Nephron (organoid): ENCODE measurements at regions not wholly inside any gene's neighbourhood (a gene's known extent, or its start where the extent isn't known, plus 50 kb on each side); places are given as distances from the start of the nearest gene placed in this dataset.

Experiments
- H3K27ac Mint-ChIP-seq, 3 experiments: 2 replicates each; pipeline ENCODE4 v1.8.0; 2020; ENCODE audit warnings: mixed read lengths in 3 of 3, mild to moderate bottlenecking in 2 of 3, moderate library complexity in 1 of 3
- H3K27me3 Mint-ChIP-seq: 2 replicates; pipeline ENCODE4 v1.8.0; 2021; ENCODE audit warnings: low read depth, mild to moderate bottlenecking, moderate library complexity, mixed read lengths
- H3K36me3 Mint-ChIP-seq: 2 replicates; pipeline ENCODE4 v1.8.0; 2020; ENCODE audit warnings: low read depth, mixed read lengths
- H3K4me1 Mint-ChIP-seq: 2 replicates; pipeline ENCODE4 v1.8.0; 2020; ENCODE audit warnings: mixed read lengths
- H3K4me3 Mint-ChIP-seq, 3 experiments: 2 replicates each; pipeline ENCODE4 v1.8.0; 2020; ENCODE audit warnings: mild to moderate bottlenecking in 3 of 3, mixed read lengths in 3 of 3, moderate library complexity in 2 of 3
- H3K9me3 Mint-ChIP-seq: 2 replicates; pipeline ENCODE4 v1.8.0; 2020; ENCODE audit warnings: mixed read lengths
- CTCF ChIP-seq, 3 experiments: fragments of 200-600 bp; sonication (generic); IDR thresholded peaks; one replicate each; pipeline ENCODE4 v1.5.0; 2021; ENCODE audit warnings: antibody characterized with exemption in 3 of 3; ENCODE audit not compliant: unreplicated experiment in 3 of 3

- H3K4me1 Mint-ChIP-seq = no peaks in the 10 kb centered on the region
- H3K27ac Mint-ChIP-seq = no peak overlapping the region
- no peaks in the 10 kb centered on the region for H3K27me3 Mint-ChIP-seq
- TF ChIP-seq CTCF (IDR thresholded peaks at IDR 0.05; ENCODE audit: unreplicated experiment in 3 of 3) = no peak
- H3K9me3 Mint-ChIP-seq = no peaks in the 10 kb centered on the region
- H3K36me3 Mint-ChIP-seq = no peaks in the 10 kb centered on the region
- H3K4me3 Mint-ChIP-seq = no peak overlapping the region
These were observed 61.8 kb upstream of the TRPM3 start for GRCh38 chr9:71183251-71183650.

- TF ChIP-seq CTCF (IDR thresholded peaks at IDR 0.05; ENCODE audit: unreplicated experiment in 3 of 3) = no peak
- H3K27ac Mint-ChIP-seq = no peak overlapping the region
- no peaks in the 10 kb centered on the region for H3K4me1 Mint-ChIP-seq
- H3K9me3 Mint-ChIP-seq = no peaks in the 10 kb centered on the region
- no peak overlapping the region for H3K4me3 Mint-ChIP-seq
- no peaks in the 10 kb centered on the region for H3K27me3 Mint-ChIP-seq
- H3K36me3 Mint-ChIP-seq = no peaks in the 10 kb centered on the region
These were observed 57.8 kb upstream of the TRPM3 start for GRCh38 chr9:71179183-71179582.

- Mint-ChIP-seq H3K27me3 (no peaks in the 10 kb centered on the region), H3K9me3 (no peaks in the 10 kb centered on the region), H3K4me1 (no peaks in the 10 kb centered on the region), H3K27ac (no peak overlapping the region), H3K4me3 (no peak overlapping the region), H3K36me3 (no peaks in the 10 kb centered on the region)
- TF ChIP-seq CTCF (IDR thresholded peaks at IDR 0.05; ENCODE audit: unreplicated experiment in 3 of 3) = no peak
These were observed 56.5 kb upstream of the TRPM3 start for GRCh38 chr9:71177901-71178300.

- TF ChIP-seq CTCF (IDR thresholded peaks at IDR 0.05; ENCODE audit: unreplicated experiment in 3 of 3) = no peak
- Mint-ChIP-seq H3K4me1 (no peaks in the 10 kb centered on the region), H3K4me3 (no peak overlapping the region), H3K9me3 (peaks cover 3% of the 10 kb centered on the region), H3K27me3 (peaks cover 4% of the 10 kb centered on the region), H3K27ac (no peak overlapping the region), H3K36me3 (no peaks in the 10 kb centered on the region)
These were observed 50.1 kb upstream of the TRPM3 start for GRCh38 chr9:71171517-71171916.
